ENCODE measurements at regions not wholly inside any gene's neighbourhood (a gene's known extent, or its start where the extent isn't known, plus 50 kb on each side); places are given as distances from the start of the nearest gene placed in this dataset.

GRCh38 chr4:95980877-95981360, 141.0 kb downstream of the PDHA2 start:
- POLR2A ChIA-PET: no interaction called here
- H3K4me2 ChIP-seq (ENCODE audit: low read length): no peak overlapping the region
- CTCF ChIA-PET: no interaction called here
- H3K36me3 ChIP-seq (ENCODE audit: control insufficient read depth in 1 of 2, insufficient read depth in 2 of 2, low read length in 2 of 2): no peaks in the 10 kb centered on the region
- no peak overlapping the region for H3K27ac ChIP-seq (ENCODE audit: low read depth, low read length)
- no peaks in the 10 kb centered on the region for H4K20me1 ChIP-seq (ENCODE audit: insufficient read depth)
- intact Hi-C loops (cut with micrococcal nuclease): no loop called here
- H2AFZ ChIP-seq (ENCODE audit: low read depth, low read length, poor library complexity, severe bottlenecking): no peak overlapping the region
- H3K9me3 ChIP-seq (ENCODE audit: control insufficient read depth in 1 of 2, insufficient read depth in 1 of 2, low read depth in 1 of 2, low read length in 2 of 2): no peaks in the 10 kb centered on the region
- H3K27me3 ChIP-seq (ENCODE audit: insufficient read depth, low read length): no peaks in the 10 kb centered on the region
- H3K79me2 ChIP-seq (ENCODE audit: insufficient read depth, low read length): no peaks in the 10 kb centered on the region
- RAD21 ChIA-PET (ENCODE audit: low non-redundant PET in 1 of 2, low total read pairs in 2 of 2, uncharacterized antibody in 2 of 2, unreplicated experiment in 2 of 2): no interaction called here
- H3K4me1 ChIP-seq (ENCODE audit: control insufficient read depth in 1 of 2, insufficient read depth in 2 of 2, low read length in 2 of 2): no peaks in the 10 kb centered on the region
- DNase-seq (ENCODE audit: low read depth, low spot score): no peak
- H3K9me2 ChIP-seq (ENCODE audit: insufficient read depth): no peaks in the 10 kb centered on the region
- H3K4me3 ChIP-seq (replicated peaks in 1 of 2; ENCODE audit: low read depth in 1 of 2, low read length in 2 of 2): no peak overlapping the region
- no TSS peak for BruUV-seq (replicated peaks)
- no peak for TF ChIP-seq TCF7L2 (IDR thresholded peaks at IDR 0.05; ENCODE audit: borderline replicate concordance, extremely low read depth, insufficient read depth, insufficient read length)
- no peak for TF ChIP-seq YY1 (IDR thresholded peaks at IDR 0.05; ENCODE audit: extremely low read depth, insufficient replicate concordance, low read depth, low read length)
- no peak for TF ChIP-seq ATF3 (IDR thresholded peaks at IDR 0.05)
- no peak for TF ChIP-seq POLR2AphosphoS5 (IDR thresholded peaks at IDR 0.05; ENCODE audit: low read depth, low read length)
- no peak for TF ChIP-seq REST (IDR thresholded peaks at IDR 0.05; ENCODE audit: low read depth)
- no peak for TF ChIP-seq ZFX (IDR thresholded peaks at IDR 0.05)
- TF ChIP-seq CEBPB (IDR thresholded peaks at IDR 0.05; ENCODE audit: low read depth): no peak
- no peak for TF ChIP-seq CTCF (IDR thresholded peaks at IDR 0.05 in 2 of 3, conservative IDR thresholded peaks at IDR 0.05 in 1 of 3; ENCODE audit: borderline replicate concordance in 1 of 3, insufficient read depth in 1 of 3, low read depth in 2 of 3, low read length in 2 of 3)
- TF ChIP-seq RAD21 (IDR thresholded peaks at IDR 0.05; ENCODE audit: low read depth): no peak
- TF ChIP-seq SIN3A (IDR thresholded peaks at IDR 0.05; ENCODE audit: low read depth): no peak
- TF ChIP-seq MAX (IDR thresholded peaks at IDR 0.05): no peak
- no peak for TF ChIP-seq SP1 (IDR thresholded peaks at IDR 0.05; ENCODE audit: low read depth)
- no peak for TF ChIP-seq ZNF274 (IDR thresholded peaks at IDR 0.05; ENCODE audit: low read depth, low read length)
- no peak for TF ChIP-seq ZBTB33 (IDR thresholded peaks at IDR 0.05; ENCODE audit: extremely low read depth, insufficient replicate concordance, low read length)
- no peak for TF ChIP-seq CBX3 (IDR thresholded peaks at IDR 0.05; ENCODE audit: low read depth)
- TF ChIP-seq ELF1 (IDR thresholded peaks at IDR 0.05; ENCODE audit: borderline replicate concordance, low read depth): no peak
- ATAC-seq: no peak
- H3K9ac ChIP-seq (ENCODE audit: low read length): no peak overlapping the region
